ENCODE measurements at regions not wholly inside any gene's neighbourhood (a gene's known extent, or its start where the extent isn't known, plus 50 kb on each side); places are given as distances from the start of the nearest gene placed in this dataset.

DNA sequence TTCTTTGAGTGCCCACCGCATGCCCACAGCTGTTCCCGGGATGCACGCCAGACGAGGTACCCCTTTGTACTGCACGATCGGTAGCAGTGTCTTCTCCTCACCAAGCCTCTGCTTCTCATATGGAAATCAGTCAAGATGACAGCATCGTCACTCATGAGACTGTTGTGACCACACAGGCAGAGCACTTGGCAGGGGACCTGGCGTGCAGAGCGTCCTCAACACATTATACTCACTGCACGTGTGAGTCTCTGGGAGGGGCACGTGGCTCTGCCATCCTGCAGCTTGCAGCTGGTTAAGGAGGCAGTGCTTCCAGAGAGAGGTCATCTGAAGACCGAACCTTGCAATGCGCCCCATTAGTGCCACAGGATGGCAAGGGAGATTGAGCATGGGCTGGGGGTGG lies 266.8 kb downstream of the NPHP4 start:
- no peak for TF ChIP-seq POLR2A (IDR thresholded peaks at IDR 0.05)
- TF ChIP-seq, protein P1, sequence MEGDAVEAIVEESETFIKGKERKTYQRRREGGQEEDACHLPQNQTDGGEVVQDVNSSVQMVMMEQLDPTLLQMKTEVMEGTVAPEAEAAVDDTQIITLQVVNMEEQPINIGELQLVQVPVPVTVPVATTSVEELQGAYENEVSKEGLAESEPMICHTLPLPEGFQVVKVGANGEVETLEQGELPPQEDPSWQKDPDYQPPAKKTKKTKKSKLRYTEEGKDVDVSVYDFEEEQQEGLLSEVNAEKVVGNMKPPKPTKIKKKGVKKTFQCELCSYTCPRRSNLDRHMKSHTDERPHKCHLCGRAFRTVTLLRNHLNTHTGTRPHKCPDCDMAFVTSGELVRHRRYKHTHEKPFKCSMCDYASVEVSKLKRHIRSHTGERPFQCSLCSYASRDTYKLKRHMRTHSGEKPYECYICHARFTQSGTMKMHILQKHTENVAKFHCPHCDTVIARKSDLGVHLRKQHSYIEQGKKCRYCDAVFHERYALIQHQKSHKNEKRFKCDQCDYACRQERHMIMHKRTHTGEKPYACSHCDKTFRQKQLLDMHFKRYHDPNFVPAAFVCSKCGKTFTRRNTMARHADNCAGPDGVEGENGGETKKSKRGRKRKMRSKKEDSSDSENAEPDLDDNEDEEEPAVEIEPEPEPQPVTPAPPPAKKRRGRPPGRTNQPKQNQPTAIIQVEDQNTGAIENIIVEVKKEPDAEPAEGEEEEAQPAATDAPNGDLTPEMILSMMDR (IDR thresholded peaks at IDR 0.05) = no peak
